ENCODE measurements at regions not wholly inside any gene's neighbourhood (a gene's known extent, or its start where the extent isn't known, plus 50 kb on each side); places are given as distances from the start of the nearest gene placed in this dataset.

GRCh38 chr14:22464422-22465142 is 124.4 kb downstream of the DAD1 start:
- Mint-ChIP-seq H3K4me1 (ENCODE audit: low read depth, unreplicated experiment) (no peaks in the 10 kb centered on the region), H3K27me3 (ENCODE audit: unreplicated experiment) (no peaks in the 10 kb centered on the region), H3K27ac (ENCODE audit: unreplicated experiment) (no peak overlapping the region), H3K4me3 (ENCODE audit: low read depth, unreplicated experiment) (no peak overlapping the region), H3K36me3 (ENCODE audit: insufficient read depth, unreplicated experiment) (no peaks in the 10 kb centered on the region), H3K9me3 (ENCODE audit: low read depth, unreplicated experiment) (no peaks in the 10 kb centered on the region)
- intact Hi-C loops (cut with micrococcal nuclease; ENCODE audit: unreplicated experiment), result no loop called here
- no TSS peak for BruUV-seq (replicated peaks)
- TF ChIP-seq CTCF (IDR thresholded peaks at IDR 0.05; ENCODE audit: unreplicated experiment), result no peak
- DNase-seq, result no peak
- CTCF ChIA-PET, result no interaction called here

- peaks cover 5% of the 10 kb centered on the region for H3K27me3 Mint-ChIP-seq (ENCODE audit: unreplicated experiment)
- CTCF ChIA-PET, result no interaction called here
- H3K9me3 Mint-ChIP-seq (ENCODE audit: low read depth, unreplicated experiment), result no peaks in the 10 kb centered on the region
These were observed 125.3 kb downstream of the DAD1 start for GRCh38 chr14:22463763-22464173.

DNA sequence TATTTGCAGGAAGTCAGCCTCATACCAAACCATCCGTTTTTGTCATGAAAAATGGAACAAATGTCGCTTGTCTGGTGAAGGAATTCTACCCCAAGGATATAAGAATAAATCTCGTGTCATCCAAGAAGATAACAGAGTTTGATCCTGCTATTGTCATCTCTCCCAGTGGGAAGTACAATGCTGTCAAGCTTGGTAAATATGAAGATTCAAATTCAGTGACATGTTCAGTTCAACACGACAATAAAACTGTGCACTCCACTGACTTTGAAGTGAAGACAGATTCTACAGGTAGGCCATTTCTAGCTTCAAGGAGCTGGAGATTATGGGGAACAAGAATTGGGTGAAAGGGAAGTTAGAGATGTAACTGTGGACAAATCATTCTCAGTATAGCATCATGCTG is 126.1 kb downstream of the DAD1 start:
- Mint-ChIP-seq H3K36me3 (ENCODE audit: insufficient read depth, unreplicated experiment) (no peaks in the 10 kb centered on the region), H3K27me3 (ENCODE audit: unreplicated experiment) (peaks cover 13% of the 10 kb centered on the region), H3K4me3 (ENCODE audit: low read depth, unreplicated experiment) (no peak overlapping the region), H3K4me1 (ENCODE audit: low read depth, unreplicated experiment) (no peaks in the 10 kb centered on the region), H3K27ac (ENCODE audit: unreplicated experiment) (no peak overlapping the region), H3K9me3 (ENCODE audit: low read depth, unreplicated experiment) (no peaks in the 10 kb centered on the region)
- BruUV-seq (replicated peaks), result no TSS peak
- no peak for TF ChIP-seq CTCF (IDR thresholded peaks at IDR 0.05; ENCODE audit: unreplicated experiment)
- intact Hi-C loops (cut with micrococcal nuclease; ENCODE audit: unreplicated experiment), result no loop called here
- DNase-seq, result no peak
- CTCF ChIA-PET, result no interaction called here

More at GRCh38 chr14:22463763-22464173, 125.3 kb downstream of the DAD1 start:
- no peaks in the 10 kb centered on the region for H3K36me3 Mint-ChIP-seq (ENCODE audit: insufficient read depth, unreplicated experiment)
- H3K4me1 Mint-ChIP-seq (ENCODE audit: low read depth, unreplicated experiment), result no peaks in the 10 kb centered on the region
- intact Hi-C loops (cut with micrococcal nuclease; ENCODE audit: unreplicated experiment), result no loop called here
- no peak for DNase-seq
- no peak overlapping the region for H3K4me3 Mint-ChIP-seq (ENCODE audit: low read depth, unreplicated experiment)
- no peak overlapping the region for H3K27ac Mint-ChIP-seq (ENCODE audit: unreplicated experiment)
- no TSS peak for BruUV-seq (replicated peaks)
- no peak for TF ChIP-seq CTCF (IDR thresholded peaks at IDR 0.05; ENCODE audit: unreplicated experiment)

GRCh38 chr14:22460461-22461195 is 128.4 kb downstream of the DAD1 start:
- no peak for DNase-seq
- Mint-ChIP-seq H3K4me3 (ENCODE audit: low read depth, unreplicated experiment) (no peak overlapping the region), H3K27me3 (ENCODE audit: unreplicated experiment) (peaks cover 36% of the 10 kb centered on the region), H3K9me3 (ENCODE audit: low read depth, unreplicated experiment) (no peaks in the 10 kb centered on the region), H3K36me3 (ENCODE audit: insufficient read depth, unreplicated experiment) (no peaks in the 10 kb centered on the region), H3K27ac (ENCODE audit: unreplicated experiment) (no peak overlapping the region), H3K4me1 (ENCODE audit: low read depth, unreplicated experiment) (no peaks in the 10 kb centered on the region)
- no TSS peak for BruUV-seq (replicated peaks)
- intact Hi-C loops (cut with micrococcal nuclease; ENCODE audit: unreplicated experiment), result no loop called here
- TF ChIP-seq CTCF (IDR thresholded peaks at IDR 0.05; ENCODE audit: unreplicated experiment), result no peak
- CTCF ChIA-PET, result no interaction called here

Data from Calu3 (cell line).